Tongue (tissue), 1 donor: ENCODE measurements at regions not wholly inside any gene's neighbourhood (a gene's known extent, or its start where the extent isn't known, plus 50 kb on each side); places are given as distances from the start of the nearest gene placed in this dataset.

Source experiments
- DNase-seq: peaks from one replicate; pipeline ENCODE4 v3.0.0-alpha.2; 2015

DNA sequence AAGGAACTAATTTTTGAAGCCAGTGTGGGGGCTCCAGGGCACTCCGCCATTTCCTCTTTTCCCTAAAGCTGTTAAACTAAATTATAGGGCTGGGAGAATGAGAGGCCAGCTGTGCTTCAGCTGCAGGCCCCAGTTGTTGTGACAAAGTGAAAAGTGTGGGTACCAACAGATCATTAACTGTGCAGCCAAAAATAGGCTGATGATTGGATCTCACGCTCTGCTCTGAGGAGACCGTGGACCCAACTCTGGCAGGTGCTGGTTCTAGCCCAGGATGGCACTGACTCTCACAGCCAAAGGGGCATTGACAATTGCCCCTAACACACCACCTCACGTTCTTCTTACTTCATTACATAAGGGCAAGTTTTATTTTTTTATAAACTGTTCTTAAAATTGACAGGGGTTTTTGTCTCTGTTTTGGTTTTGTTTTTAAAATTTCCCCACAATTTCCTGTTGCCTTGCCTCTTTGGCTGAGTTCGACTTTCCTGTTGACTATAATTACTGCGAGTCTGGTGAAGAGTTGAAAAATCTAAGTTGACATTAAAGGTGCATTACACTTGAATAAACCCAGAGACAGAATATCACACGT, 391.0 kb downstream of the FGF9 start:
- DNase-seq = no peak

DNA sequence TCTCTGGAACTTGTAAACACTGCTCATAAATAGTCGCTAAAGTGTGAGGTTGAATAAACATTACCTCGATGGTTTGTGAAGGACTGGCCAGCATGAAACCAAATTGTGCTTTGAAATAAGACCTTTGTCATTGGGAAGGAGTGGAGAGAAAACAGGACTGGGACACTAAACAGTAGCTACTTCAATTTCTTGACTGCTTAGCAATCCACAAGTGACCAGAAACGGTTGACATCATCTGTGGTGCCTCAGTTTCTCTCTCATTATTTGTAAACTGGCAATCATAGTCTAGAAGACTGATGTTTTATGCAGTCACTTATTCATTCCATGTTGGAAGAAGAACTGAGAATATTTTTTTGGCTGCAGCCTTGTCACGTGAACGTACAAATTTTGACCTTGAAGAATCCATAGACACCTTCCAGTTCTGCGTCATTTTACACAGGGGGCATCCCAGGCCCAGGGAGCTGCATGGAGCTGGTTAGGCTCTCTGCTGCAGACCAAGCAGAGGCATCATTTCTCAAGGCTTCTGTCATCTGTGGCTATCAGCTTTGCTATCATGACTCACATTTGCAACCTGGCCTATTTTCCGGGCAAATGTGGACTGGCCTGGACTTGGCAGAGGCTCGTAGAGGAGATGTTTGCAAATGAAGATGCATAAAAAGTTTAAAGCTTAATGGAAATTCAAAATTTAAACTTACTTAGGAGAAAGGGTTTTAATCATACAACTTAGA, 391.8 kb downstream of the FGF9 start:
- DNase-seq = no peak

DNA sequence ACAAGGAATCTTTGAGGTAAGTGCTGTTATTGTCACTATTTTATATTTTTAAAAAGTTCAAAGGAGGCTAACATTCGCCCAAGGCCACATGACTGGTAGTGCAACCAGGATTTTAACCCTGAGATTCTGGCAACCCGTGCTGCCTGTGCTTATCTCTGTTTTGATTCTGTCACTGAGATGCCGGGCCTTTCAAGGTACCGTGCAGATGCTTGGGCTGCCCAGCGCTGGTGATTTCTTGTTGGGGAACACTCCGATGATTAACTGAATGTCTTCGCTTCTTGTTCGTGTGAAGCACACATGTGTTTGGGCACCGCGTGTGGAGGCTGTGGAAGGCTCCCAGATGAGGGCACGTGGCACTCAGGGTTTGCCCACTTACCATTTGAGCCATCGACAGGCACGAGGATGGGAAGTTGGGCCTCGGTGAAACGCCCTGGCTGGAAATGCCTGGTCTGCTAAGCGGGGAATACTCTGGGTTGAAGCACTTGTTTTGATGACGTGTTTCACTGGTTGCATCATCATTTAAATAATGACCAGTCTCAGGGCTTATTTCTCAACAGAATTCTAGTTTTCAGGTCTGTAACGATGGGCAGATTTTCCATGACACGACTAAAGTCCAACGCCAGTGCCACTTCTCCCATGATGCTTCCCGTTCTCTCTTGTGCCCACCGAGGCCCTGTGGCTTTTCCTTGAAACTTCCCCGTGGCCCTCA, 392.7 kb downstream of the FGF9 start:
- no peak for DNase-seq

DNA sequence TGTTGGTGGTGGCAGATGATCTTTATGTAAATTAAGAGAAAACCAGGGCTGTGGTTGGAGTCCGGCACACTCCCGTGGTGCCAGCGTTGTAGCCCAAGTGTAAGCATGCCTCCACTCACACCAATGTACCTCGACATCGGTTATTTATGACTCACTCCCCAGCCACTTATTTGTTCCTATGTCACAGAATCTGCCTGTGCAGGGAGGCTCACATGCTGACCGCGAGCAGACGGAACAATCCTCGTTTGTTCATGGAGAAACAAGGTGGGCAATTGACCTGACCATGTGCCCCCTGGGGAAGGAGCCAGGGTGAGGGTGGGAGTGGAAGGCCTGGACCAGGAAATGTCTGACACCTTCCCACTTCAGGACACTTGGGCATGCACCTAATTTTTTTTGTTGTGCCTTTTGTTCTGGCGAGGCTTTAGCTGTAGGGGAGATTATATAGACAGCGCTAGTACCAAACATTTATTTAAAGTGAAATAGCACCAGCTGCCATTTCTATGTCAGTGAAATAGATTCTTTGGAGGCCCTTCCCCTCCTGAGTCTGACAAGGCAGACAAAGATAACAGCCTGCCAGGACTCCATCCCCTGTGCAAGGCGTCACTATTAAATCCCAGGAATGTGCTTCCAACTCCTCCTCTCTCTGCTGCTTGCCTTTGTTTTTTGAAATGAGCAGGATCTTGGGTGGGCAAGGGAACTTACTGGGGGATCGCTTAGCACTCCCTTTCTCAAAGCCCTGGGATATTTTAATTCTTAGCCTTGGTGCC, 394.2 kb downstream of the FGF9 start:
- peak; percentile 44 for DNase-seq

DNA sequence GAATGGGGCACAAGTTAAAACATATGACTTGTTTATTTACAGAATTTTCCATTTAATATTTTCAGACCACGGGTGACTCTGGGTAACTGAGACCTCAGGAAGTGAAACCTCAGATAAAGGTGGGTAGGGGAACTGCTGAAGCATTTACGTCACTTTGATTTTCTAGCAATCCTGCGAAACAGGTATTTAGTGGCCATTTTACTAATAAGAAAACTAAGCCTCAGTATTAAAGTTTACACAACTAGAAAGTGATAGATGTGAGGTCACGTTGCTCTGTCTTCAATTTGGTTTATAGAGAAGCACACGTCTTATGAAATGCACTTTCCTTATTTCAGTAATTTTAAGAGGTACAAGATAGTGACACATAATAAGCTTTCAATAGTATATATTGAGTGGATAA, 402.8 kb downstream of the FGF9 start:
- DNase-seq = no peak

DNA sequence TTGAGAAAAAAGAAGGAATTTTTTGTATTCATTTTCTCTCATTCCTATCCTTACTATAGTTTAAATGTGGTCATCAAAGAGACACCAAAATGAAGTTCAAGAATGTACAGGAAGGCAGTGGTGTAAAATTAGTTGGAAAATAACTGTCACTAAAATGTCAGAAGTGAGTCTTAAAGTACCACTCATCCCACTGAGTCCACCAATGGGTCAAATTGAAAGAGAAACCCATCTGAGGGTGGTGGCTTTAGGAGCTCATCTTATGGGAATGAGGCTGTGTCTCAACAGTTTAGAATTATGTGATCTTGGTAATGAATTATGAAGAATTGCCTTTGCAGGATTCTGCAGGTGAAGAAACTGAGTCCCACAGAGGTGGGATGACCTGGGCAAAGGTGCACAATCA, 403.5 kb downstream of the FGF9 start:
- DNase-seq = no peak

DNA sequence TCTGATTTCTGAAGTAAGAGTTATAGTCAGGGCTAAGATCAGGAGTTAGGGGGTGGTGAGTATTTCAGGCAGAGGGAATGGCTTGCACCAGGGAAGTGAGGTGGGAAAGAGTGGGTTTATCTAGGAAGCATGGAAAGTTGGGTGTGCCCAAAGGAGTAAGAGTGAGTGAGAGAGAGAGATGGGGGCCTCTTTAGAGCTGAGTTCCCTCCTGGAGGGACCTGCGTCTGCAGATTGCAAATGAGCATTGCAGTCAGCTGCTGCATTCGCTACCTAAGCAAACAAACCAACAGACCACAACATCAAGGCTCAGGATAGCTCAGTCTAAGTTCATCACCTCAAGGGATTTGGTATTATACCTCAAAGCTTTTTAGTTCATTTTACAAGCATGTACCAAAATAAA, 405.8 kb downstream of the FGF9 start:
- DNase-seq = no peak

DNA sequence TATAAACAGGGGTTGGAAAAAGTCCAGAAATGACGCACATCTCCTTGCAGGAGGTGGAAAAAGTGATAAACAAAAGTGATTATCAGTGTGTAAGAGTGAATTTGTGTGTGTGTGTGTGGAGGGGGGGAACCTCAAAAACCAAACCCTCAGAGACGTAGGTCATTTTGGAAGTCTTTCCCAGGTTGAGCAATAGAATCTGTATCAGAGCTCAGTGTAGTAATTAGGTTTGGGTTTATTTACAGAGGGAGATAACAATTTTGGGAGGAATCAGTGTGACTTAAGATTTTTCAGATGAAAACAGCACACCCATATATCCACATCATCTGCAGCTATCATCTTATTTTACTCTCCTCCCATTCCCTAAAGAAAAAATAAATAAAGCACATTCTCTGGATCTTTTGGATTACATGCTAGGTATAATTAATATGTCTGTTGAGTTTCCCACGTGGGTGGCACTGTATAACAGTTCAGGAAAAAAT, 406.4 kb downstream of the FGF9 start:
- DNase-seq = no peak

DNA sequence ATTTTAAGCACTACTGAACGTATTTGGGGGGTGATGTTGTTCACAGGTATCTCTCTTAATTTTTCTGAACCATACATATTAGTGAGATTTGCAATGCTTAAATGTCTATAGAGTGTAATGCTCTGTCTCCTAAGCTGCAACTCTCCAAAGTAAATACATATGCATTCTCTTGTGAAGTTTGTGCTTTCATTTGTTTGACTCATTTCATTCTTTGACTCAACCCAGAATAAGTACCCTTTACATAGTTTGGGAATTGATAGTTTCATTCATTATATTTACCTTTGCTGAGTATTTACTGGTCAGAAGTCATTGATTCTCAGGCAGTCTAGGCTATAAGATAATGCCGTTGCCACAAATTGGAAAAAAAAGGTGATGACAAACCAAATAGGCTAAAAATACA, 406.9 kb downstream of the FGF9 start:
- DNase-seq = no peak

DNA sequence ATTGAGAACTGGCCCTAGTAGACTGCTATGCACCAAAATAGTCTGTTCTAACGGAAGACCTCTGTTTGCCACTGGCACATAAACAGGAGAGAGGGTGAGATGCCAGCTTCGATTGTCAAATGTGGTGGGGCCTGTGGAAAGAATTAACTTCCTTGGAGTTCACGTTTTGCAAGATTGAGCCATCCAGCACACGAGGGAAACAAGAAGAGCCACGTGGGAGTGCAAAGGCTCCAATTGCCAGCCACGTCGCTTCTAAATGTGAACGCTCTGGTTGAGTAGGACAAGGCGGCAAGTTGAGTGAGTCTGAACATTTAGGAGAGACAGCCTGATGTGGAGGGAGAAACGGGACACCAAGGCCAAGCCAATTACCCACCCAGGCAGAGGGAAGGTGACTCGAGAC, 409.1 kb downstream of the FGF9 start:
- DNase-seq = no peak

DNA sequence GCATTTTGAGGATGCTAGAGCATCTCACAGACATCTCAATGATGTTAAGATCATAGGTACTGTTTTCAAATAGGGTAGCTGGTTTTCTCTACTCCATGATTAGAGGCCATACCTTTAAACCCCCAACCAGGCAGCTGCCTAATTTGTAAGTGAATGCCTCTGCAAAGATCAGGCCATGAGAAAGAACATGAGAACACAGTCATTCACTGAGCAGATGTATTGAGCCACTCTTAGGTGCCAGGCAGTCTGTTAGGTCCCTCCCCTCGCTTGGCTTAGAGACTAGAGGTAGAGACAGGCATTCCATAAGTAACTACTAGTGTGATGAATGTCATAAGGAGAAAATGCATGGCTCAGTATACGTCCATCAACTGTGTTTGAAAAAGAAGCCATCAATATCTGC, 410.0 kb downstream of the FGF9 start:
- no peak for DNase-seq

DNA sequence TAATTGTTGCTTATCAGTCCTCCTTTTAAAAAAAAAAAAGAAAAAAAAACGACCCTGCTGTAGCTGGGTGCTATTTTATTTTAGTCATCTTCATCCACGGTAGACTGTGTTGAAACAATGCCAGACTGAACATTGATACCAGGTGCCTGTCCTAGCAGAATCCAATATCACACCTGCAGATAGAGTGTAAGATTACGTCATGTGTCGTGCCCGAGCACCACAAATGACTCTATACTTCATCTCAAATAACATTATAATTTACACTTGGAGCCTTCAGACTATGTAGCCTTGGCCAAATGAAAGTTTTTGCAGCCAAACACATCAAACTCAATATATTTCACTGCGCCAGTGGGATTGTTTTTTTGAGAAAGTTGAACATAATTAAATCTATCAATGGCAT, 410.6 kb downstream of the FGF9 start:
- no peak for DNase-seq

DNA sequence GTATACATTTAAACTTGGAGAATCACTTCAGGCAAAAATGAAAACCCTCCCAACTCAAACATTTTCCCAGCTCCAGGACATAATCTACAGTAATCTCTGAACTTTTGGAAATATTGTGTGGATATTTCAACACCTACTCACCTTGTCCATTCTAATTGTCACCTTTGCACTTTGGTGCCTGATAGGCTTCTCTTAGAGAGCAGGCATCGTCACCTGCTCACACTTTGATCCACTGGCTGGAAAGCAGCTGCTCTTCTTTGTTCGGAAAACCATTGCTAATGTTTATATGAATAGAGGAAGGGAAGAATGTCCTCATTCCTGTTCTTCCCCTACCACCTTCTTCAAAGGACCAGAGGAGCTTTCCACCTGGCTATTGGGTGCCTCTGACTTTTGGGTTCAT, 411.2 kb downstream of the FGF9 start:
- no peak for DNase-seq

DNA sequence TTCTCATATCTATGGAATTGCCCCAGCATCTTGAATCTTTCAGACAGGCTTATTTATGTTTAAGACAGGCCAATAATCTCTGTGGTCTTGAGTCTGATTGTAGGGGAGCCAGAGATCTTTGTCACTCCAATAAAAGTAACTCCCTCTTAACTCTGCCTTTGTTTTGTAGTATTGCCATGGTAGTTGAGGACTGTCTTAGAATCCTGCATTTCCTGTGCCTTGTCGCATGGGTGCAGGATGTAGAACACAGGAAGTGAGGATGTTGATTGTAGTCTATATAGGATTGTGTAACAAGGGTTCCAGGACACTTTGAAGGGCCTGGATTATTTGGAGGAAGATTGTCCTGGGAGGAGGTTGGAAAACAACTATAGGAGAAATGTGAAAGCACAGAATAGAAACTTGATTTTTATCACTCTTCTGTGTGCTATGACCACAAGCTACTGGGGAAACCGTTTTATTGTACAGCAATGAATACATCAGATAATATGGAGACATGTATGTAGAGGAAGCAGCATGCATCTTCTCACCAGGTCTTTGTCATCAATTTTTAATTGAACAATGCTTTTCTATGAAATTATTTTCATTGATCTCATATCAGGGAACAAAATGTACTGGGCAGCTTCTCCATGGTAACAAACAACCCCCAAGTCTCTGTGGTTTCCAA, 411.7 kb downstream of the FGF9 start:
- DNase-seq = no peak

DNA sequence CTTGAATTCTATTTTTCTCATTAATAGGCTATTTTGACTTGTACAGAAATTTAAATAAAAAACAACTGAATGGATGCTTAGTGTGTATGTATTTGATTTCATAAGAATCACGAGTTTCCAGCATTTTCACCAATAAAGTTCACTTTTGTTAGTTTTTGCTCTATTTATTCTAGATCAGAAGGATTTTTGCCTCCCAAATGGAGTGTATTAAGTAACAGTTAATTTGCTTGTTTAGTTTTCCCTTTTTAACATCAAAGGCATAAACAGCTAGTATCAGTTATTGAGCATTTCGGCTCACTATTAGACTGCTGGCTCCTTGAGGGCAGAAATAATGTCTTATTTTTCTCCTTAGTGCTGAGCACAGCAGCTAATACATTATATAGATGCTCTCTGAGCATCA, 414.1 kb downstream of the FGF9 start:
- DNase-seq = no peak

DNA sequence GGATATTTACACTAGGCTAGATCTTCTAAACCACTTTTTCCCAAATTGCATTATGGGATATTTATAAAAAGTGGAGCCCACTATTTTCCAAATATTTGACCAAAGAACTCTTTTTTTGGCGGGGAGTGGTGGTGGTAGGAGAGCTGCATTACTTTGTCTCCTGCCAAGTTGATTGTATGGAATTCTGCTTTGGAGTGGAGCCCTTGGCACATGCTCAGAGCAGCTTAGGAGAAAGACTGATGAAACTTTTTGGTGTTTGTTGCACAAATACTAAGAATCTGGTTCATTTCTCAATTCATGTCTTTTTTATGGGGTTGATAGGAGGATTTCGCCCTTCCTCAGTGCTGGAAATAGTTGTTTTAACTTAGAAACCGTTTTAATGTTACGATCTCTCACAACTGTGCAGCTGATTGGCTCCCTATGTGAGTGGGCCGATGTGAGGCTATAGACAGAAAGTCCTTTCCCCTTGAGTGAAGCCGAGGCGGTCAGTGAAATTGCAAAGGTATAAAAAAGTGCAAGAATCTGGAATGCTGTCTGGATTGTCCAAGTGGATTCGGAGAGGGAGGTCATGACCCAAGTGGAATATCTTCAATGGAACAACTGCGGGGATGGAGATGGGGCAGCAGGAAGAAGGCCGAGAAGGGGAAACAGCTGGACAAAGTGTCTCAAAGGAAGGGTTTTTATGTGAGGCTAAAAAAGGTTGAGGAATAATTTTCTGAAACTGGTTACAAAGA, 415.9 kb downstream of the FGF9 start:
- peak; percentile 64 for DNase-seq

DNA sequence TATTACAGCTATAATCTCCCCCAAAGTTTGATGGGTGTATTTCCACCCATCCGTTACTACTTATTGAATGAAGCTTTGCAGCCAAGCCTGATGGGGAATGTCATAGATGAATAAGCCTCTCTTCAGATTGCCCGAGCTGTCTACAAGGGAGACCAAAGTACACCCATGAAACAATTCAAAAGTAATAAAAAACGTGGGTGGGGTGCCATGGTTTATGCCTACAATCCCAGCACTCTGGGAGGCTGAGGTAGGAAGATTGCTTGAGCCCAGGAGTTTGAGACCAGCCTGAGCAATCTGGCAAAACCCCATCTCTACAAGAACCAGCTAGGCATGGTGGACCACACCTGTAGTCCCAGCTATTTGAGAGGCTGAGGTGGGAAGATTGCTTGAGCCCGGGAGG, 419.2 kb downstream of the FGF9 start:
- DNase-seq = no peak

DNA sequence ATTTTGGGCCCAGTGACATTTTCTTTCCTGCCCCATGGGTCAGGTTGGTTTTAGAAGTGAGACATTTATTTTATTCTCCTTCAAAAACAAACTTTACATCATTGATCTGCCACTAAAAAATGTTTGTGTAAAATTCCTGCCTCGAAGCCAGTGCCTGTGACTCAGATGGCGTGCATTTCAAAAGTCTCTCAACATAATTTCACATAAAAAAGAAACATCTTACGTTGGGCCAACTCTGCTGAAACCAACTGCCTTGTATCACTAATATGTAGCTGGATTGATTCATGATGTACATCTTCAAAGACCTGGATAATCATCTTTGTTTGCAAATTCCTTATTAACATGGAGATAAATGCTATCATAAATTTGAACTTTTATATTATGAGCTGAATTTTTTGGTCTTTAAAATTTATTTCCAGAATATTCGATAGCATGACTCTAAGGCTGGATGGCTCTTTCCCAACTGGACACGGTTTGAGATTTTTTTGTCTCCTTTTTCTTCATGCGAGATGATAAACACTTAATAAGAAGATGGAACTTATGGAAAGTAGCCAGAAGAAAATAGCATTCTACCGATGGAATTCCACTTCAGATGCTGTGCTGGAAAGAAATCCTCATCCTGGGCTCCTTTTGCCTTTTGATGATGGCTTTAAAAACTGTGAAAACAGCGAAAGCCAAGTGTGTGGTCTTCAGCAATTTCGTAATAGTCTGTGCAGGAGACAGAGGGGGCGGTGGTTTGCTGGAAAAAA, 420.5 kb downstream of the FGF9 start:
- DNase-seq = peak; percentile 65

DNA sequence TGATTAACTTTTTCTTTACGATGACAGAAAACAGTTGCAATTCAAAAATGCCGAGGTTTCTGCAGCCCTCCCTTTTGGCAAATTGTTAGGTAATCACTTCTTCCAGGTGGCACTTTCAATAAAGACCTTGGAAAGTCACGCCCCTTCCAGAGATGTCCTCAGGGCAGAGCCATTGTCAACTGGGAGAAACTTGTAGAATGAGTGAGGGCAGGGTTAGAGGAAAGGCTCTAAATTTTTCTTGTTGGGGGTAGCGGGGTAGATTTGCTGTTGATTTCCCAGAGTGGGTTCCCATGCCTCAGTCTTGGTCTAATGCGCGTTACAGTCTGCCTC, 421.1 kb downstream of the FGF9 start:
- no peak for DNase-seq

DNA sequence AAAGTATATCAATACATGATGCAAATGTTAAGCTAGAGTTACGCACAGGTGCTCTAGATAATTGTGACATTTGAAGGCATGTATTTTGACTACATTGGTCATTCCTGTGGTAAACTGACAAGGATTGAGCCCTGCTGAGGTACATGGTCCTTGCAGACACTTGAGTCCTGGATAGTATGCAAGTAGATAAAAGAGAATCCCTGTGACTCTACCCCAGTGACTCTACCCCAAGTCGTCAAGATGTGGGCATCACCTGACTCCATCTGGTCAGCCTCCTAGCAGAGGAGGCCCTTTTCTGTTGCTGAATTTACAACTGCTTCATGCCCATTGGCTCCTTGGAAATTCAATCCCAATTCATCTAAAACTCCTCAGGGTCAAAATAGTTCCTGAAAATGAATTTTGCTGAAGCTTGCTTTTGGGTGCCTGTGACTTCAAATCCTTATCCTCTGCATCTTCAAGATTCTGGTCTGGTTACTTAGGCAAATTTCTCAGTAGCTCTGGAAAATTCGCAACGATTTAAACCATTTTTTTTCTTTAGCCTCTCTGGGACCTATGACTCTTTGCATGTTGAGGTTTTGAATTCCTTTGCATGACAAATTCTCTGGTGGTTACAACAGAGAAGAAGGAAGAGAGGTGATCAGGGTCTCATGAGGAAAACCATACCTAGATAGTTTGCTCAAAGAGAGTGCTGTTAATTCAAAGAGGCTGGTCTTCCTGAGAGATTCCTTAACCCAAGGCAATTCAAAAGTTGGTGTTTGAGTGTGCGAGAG, 422.1 kb downstream of the FGF9 start:
- no peak for DNase-seq
